GM12864 (cell line): ENCODE measurements at regions not wholly inside any gene's neighbourhood (a gene's known extent, or its start where the extent isn't known, plus 50 kb on each side); places are given as distances from the start of the nearest gene placed in this dataset.
"Not testable (repeated sequence)": the region's sequence is repeated elsewhere in the genome, so short reads cannot be mapped to it uniquely, and the experiment has no call there.

ENCODE experiments used
- DNase-seq: peaks from one replicate; pipeline ENCODE4 v3.0.0-alpha.2; 2011; ENCODE audit warnings: low read depth
- H3K4me3 ChIP-seq: 2 replicates; pipeline ENCODE4 v1.5.1; 2011; ENCODE audit warnings: mild to moderate bottlenecking, low read depth, low read length, control low read depth
- CTCF ChIP-seq: IDR thresholded peaks from 2 replicates; pipeline ENCODE4 v1.5.1; 2011; ENCODE audit warnings: low read depth, mild to moderate bottlenecking, moderate library complexity, low read length, control low read depth, inconsistent platforms; ENCODE audit errors: missing control alignments

GRCh38 chr3:20527368-20527767, 341.4 kb upstream of the SGO1 start:
- TF ChIP-seq CTCF = no peak
- DNase-seq = no peak

GRCh38 chr3:20524328-20524727, 338.3 kb upstream of the SGO1 start:
- no peak overlapping the region for H3K4me3 ChIP-seq
- DNase-seq = no peak
- no peak for TF ChIP-seq CTCF

More at GRCh38 chr3:20527368-20527767, 341.4 kb upstream of the SGO1 start:
- no peak overlapping the region for H3K4me3 ChIP-seq

GRCh38 chr3:20523293-20523692, 337.3 kb upstream of the SGO1 start:
- DNase-seq = no peak
- TF ChIP-seq CTCF = no peak
- H3K4me3 ChIP-seq = no peak overlapping the region

GRCh38 chr3:20517316-20517715, 331.3 kb upstream of the SGO1 start:
- DNase-seq, H3K4me3 ChIP-seq: not testable (repeated sequence)

GRCh38 chr3:20516311-20516710, 330.3 kb upstream of the SGO1 start:
- no peak for DNase-seq
- H3K4me3 ChIP-seq = no peak overlapping the region

GRCh38 chr3:20515834-20516233, 329.8 kb upstream of the SGO1 start:
- H3K4me3 ChIP-seq = no peak overlapping the region
- no peak for DNase-seq
- TF ChIP-seq CTCF = no peak

More at GRCh38 chr3:20516311-20516710, 330.3 kb upstream of the SGO1 start:
- no peak for TF ChIP-seq CTCF

GRCh38 chr3:20511863-20512505, 326.0 kb upstream of the SGO1 start:
- no peak for DNase-seq
- peak; percentile 66 for TF ChIP-seq CTCF

More at GRCh38 chr3:20511863-20512505, 326.0 kb upstream of the SGO1 start:
- no peak overlapping the region for H3K4me3 ChIP-seq
